HT1080 (cell line): ENCODE measurements at regions not wholly inside any gene's neighbourhood (a gene's known extent, or its start where the extent isn't known, plus 50 kb on each side); places are given as distances from the start of the nearest gene placed in this dataset.

Experiments used
- DNase-seq: peaks from one replicate; pipeline ENCODE4 v3.0.0-alpha.2; 2015; ENCODE audit warnings: low read depth

DNA sequence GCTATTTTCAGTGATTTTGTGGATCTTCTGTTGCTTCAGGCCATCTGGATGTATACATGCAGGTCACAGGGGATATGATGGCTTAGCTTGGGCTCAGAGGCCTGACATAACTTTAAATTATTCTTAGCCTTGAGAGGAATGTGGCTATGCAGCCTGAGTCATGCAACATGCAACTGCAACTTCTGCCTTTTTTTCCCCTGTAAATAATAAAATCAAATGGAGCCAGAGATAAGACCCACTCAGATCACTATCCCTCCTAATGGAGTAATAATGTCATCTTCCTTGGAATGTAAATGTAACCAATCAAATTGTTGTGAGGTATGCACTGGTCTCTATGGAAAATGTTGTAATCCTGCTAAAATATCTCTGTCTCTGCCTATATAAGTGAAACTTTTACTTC, 54.9 kb downstream of the MAGEB17 start:
- no peak for DNase-seq

DNA sequence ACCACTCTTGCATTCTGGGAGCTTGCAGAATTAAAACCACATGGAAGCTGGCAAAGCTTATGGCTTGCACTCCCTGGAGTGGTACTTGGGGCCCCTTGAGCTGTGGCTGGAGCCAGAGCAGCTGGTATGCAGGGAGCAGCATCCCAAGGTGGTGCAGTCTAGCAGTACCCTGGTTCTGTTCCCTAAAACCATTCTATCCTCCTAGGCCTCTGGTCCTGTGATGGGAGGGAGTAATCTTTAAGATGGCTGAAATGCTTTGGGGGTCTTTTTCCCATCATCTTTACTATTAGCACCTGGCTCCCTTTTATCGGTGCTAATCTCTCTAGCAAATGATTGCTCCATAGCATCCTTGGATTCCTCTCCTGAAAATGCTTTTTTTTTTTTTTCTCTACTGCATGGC, 56.1 kb downstream of the MAGEB17 start:
- DNase-seq = no peak

DNA sequence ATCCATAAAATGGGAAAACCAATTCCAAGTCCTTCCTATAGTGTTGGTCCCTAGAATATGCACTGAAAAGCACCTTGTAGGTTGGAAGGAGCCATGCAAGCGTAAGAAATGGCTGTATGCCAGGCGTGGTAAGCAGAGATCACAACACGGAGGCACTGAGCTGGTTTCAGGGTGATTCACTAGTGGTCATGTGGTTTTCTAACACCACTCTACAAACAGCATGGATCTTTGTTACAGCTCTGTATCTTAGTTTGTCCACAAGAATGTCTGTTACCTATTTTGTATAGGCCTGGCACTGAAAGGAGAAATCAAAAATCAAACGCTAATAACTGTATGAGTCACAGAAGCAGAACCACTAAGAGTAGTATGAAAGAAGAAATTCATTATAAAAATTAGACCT, 71.9 kb downstream of the MAGEB17 start:
- DNase-seq = peak; percentile 86

DNA sequence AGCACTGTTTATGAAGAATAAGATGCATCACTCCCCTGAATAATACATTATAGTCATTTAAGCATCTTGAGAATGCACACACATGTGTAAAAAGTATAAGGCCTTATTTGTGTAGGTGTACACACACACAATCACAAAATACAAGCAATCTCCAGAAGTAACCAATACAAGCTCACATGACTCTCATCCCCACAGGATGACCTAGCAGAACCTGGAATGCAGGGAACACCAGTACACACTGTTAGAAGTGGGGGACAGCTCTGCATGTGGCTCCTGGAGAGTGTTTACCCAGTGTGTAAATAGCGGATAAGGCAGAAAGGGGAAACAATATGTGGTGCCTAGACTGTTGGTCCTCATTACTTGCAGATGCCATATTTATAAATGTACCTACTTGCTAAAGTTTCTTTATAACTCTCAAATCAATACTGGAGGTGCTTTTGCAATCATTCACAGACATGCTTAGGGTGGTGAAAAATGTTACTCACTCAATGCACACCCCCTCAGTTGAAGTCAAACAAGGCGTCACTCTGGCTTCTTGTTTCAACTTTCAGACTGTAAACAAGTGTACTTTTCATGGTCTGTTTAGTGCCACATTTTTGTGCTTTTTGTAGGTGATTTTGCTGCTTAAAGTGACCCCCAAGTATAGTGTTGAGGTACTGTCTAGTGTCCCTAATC, 73.1 kb downstream of the MAGEB17 start:
- no peak for DNase-seq

DNA sequence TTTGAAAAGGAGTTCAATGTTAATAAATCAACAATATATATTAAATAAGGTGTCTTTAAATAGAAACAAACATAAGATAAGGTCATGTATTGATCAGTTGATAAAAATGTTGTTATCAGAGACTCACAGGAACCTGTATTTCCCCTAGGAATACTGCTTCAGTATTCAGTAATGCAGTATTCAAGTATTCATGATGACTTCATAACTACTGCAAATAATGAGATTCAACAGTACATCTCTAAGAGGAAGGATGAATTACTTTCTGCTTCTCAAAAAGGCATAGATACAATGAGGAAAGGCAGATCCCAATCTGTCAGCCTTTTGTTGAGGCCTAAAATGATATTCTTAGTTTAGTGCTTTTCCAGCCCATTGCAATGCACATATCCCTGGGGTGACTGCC, 73.7 kb downstream of the MAGEB17 start:
- DNase-seq = no peak

DNA sequence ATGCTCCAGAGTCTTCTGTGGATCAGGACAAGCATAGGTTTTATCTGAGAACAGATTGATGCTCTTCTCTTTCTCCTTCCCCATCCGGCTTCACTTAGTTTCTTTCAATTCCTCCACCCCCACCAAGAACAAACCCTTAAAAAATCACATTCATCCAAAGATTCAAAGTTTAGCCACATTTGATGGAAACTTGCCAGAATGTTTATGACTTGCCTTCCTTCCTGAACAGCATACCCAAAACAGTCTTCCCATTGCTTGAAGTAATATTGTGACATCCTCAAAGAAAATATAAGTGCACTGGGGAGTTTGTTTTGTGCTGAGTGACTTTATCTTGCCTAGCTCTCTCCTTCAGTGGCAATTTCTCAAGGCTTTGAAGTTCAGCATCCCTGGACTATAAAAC, 83.0 kb downstream of the MAGEB17 start:
- DNase-seq = peak; percentile 25

DNA sequence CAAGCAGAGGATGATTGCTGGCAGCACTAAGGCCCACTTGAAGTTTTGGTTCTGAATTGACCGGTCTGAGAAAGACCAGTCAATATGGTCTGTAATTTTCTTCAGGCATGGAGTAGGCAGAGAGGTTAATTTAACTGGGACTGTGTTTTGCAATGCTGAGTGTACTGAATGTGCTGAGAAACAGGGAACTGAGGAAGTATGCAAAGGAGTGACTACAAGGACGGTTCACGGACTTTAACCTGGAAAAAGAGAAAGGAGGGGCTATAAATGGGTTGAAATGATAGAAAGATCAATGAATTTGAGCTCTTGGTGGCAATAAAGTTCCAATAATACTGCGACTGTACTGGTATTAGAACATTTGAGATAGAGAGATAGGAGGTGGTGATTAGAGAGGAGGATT, 84.5 kb downstream of the MAGEB17 start:
- DNase-seq = no peak

DNA sequence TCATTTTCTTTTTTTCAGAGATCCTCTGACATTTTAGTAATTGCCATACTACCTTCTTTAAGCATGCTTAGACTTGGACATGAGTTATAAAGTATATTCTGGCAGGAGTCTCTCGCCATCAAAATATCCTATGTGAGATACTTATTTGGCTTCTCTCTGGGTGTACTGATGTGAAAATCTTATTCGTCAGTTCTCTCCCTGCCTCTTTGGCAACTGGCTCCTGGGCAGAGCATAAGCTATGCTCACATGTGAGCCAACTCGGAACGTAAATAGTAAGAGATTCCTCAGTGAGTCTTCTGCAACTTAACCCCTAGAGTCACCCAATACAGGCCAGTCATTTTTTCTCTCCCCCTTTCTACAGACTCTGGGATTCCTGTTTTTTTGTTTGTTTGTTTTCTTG, 91.6 kb downstream of the MAGEB17 start:
- DNase-seq = no peak

DNA sequence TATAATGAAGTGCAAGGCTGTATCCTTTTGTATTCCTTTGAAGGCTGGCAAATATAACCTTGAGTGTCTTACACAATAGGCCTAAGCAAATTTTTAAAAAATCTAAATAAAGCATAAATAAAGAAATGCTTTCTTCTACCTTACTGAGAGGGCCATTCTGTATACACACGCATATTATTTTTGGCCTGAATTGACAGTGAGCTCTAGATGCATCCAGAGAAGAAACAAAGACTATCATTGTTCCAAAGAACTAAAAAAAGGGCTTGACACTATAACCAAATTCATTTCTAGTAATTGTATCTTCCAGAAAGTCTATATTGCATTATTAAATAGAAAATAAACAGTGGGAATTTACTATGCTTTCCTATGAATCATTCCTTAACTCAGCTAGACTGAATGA, 100.2 kb downstream of the MAGEB17 start:
- no peak for DNase-seq

DNA sequence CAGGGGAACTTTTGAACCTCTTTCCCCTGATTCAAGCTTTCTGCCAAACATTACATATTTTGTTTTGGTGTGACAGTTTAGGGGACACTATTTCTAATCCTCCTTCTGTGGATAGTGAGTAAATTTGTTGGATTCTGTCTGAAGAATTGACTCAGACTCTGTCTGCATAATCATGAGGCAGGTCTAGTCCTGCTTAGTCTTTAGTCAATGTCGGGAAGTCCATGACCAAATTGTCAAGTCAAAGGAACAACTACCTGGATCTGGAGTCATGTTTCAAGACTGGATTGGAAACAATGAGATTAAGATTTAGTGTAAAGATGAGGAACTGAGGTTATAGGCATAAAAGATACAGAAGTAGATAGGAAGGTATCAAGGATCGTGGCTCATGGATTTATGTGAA, 100.9 kb downstream of the MAGEB17 start:
- DNase-seq = no peak

DNA sequence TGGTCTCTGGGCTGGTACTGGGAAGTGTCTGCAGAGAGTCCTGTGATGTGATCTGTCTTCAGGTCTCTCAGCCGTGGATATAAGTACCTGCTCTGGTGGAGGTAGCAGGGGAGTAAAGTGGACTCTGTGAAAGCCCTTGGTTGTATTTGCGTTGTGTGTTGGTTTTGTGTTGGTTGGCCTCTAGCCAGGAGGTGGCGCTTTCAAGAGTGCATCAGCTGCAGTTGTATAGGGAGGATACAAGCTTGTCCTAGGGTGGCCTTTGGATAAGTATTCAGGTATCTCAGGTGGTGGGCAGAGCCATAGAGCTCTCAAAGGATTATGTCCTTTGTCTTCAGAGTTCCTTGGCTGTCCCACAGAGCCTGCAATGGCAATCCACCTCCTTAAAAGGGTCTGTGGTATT, 111.6 kb downstream of the MAGEB17 start:
- DNase-seq = no peak

DNA sequence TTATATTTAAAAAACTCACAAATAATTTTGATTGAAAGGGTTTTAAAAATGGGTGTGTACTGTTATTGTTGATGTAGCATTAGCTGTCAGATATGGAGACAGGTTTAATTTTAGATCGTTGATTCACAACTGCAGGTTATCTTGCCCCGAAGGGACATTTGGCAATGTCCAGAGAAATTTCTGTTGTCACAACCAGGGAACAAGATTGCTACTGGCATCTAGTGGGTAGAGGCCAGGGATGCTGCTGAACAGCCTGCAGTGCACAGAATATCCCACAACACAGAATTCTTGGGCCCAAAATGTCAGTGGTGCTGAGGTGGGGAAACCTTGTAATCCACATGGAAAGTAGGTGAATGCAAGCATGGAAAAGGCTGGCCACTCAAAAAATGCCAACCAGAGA, 114.9 kb downstream of the MAGEB17 start:
- DNase-seq = no peak

DNA sequence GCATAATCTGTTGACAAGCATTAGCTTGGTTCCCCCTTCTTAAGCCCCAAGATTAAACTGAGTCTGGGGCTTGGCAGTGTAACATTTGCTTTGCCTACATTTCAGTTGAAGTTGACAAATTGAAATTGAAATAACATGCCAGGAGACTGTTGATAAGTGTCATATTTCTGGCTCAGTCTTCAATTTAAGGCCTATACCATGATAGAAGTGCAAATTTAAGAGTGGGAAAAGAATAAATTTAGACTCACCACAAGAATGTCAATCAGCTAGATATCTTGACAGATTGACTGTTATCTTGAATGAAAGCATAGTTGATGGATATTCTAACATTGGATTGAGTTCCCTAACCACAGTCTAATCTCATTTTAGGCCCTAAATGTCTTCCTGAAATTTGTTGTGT, 117.6 kb downstream of the MAGEB17 start:
- no peak for DNase-seq

DNA sequence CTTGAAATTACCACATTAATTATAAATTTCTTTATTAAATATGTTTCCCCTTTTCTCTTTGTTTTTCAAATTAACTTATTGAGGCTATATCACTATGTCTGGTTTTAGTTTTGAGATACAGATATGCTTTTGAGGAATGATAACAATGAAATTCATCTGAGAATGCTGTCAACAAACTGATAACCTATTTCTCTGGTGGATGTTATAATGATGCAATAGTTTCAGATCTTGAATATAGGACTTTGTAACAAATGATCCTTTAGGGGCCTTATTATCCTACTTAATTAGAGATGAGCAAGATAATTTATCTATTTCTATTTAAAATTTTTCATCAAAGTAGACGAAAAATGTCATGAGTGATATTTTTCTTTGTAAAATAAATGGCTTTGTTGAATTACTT, 123.7 kb downstream of the MAGEB17 start:
- no peak for DNase-seq

DNA sequence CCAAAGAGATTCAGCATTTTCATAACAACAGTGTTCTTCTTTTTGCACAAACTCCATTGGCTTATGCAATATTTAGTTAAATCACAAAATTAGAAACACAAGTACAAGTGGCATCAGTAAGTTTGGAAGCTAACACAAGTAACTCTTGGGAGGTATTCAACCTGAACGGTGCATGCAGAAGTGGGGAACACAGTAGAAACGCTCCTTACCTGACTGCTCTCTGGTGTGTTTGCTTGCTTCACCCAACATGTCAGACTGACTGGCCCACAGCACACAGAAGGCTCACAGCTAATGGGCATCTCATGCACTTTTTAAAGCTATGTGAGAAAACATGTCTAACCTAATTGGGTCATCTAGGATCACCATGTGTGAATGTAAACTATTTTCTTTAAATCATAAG, 133.6 kb downstream of the MAGEB17 start:
- no peak for DNase-seq

DNA sequence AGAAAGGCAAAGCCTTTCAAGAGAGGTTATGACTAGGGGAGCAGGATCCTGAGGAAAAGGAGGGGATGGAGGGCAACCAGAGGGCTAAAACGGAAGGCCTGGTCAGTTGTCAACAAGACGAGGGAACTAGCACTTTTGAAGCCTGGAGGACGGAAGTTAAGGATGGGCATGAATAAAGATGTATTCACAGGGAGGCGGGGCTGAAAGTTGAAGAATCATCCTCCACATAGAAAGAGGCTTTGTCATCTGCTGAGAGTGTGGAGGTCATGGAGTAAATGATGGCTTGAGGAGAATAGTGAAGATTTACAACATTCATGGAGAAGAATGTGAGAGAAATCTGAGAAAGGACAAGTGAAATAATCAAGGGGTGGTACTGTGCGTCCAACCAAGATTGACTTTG, 137.5 kb downstream of the MAGEB17 start:
- DNase-seq = no peak

DNA sequence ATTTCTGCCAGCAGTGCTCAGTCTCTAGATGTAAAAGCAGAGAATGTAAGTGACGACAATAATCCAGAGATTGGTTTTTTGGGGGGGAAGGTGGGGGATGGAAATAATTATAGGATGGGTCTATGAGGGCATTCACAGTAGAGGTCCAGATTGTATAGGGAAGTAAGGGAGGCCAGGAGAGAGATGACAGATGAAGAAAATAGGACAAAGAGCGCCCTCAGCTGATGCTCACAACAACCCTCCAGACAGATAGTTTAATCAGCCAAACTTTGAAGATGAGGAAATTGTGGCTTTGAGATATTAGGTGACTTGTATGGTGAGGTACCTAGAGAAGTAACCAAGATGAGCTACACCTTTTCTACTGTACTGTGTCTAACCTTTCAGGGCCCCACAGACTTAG, 137.9 kb downstream of the MAGEB17 start:
- no peak for DNase-seq

DNA sequence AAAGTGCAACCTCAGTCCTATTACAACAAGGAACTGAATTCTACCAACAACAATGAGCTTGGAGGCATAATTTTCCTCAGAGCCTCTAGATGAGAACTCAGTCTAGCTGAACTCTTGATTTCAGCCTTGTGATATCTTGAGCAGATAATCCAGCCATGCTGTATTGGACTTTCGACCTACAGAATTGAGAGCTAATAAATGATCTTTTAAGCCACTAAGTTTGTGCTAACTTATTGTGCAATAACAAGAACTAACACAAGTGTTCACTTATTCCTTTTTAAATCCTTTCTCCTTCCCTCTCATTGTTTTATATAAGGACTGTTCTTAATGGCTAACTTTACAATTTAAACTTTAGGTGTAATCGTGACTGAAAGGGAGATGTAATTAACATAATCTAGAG, 140.7 kb downstream of the MAGEB17 start:
- DNase-seq = no peak

DNA sequence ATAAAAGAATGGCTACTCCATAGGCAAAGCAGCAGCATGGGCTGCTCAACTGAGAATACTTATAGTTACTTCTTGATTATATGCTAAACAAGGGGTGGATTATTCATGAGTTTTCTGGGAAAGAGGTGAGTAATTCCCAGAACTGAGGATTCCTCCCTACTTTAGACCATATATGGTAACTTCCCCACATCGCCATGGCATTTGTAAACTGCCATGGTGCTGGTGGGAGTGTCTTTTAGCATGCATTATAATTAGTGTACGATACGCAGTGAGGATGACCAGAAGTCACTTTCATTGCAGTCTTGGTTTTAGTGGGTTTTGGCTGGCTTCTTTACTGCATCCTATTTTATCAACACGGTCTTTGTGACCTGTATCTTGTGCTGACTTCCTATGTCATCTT, 141.5 kb downstream of the MAGEB17 start:
- no peak for DNase-seq

DNA sequence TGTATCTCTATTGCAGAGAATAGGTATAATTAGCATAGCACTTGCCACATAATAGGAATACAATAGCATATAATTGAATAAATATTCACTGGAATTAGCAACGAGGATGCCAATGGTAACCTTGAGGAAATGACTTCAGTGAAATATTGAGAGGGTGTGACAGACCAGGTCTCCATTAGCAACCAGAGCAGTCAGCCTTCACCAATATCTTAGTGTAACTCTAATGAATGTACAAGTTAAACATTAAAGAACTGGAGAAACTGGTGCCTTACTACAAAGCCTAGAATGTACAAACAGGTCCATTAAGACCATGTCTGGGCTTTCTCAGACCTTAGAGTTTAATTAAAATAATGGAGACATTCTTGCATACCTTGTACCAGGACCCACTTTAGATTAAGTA, 143.0 kb downstream of the MAGEB17 start:
- DNase-seq = no peak

DNA sequence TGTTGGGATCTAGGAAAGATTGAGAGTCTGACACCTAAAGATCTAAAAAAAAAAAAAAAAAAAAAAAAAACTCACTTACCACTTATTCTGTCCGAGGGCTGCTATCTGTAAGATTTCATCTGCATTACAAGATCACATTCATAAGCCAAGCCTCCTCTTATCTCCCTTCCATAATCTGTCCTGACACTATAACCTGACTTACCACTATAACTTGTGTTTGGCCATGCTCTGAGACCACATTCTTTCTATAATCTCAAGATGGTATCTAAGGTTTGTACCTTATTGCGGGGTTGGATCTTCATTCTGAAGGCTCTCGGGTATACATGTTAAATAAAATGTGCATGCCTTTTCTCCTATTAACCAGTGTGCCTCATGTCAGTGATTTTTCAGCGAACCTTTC, 144.4 kb downstream of the MAGEB17 start:
- no peak for DNase-seq

DNA sequence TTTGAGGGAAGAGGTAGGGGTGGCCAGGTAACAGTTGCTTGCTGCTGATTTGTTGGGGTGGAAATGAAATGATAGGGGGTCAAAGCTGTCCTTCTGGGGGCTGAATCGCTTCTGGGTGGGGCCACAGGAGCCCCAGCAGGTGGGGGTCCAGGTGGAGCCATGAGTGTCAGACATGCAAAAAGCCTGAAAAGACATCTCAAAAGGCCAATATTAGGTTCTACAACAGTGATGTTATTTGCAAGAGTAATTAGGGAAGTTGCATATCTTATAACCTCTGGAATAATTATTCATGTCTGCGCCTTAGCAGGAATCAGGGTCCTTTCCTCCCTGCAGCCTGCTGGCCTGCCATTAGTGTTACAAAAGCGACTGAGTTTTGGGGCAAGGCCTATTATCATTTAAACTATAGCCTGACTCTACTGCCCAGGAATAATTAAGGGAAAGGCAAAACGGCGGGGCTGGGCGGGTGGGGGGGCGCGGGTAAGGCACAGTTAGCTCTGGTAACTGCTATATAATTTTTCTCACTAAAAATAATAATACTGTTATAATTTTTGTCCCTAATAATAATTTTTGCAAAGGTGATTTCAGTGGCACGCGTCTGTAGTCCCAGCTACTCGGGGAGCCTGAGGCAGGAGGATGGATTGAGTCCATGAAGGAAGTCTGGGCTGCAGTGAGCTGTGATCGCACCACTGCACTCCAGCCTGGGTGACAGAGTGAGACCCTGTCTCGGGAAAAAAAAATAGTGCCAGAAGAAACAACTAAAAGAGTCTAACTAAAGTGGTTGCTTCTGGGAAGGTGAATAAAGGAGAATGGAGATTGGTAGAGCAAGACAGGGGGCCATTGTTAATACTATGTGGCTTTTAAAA, 145.7 kb downstream of the MAGEB17 start:
- DNase-seq = no peak

DNA sequence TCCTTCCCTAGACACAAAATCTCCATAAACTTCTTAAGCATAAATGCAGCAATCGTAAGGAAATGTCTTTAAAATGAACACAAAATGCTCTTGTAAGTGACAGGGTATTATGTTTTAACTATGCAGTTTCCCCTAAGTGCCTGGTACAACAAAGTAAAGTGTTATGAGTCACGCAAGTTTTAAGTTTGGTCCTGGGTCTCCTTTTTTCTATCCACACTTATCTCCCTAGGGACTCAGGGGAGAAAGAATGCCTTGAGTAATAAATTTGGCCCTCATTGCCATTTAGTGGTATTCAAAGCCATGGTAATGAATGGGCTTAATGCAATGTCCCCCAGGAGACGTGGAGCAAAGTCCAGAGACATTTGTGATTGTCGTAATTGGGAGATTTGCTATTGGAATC, 149.1 kb downstream of the MAGEB17 start:
- no peak for DNase-seq
